ENCODE measurements at regions not wholly inside any gene's neighbourhood (a gene's known extent, or its start where the extent isn't known, plus 50 kb on each side); places are given as distances from the start of the nearest gene placed in this dataset.
A peak's percentile ranks its signal among the peaks of the same experiment; 100 is the strongest.

- no peak overlapping the region for H3K4me3 ChIP-seq (ENCODE audit: extremely low read depth, insufficient read depth, low read length, poor library complexity, severe bottlenecking)
- peaks cover 27% of the 10 kb centered on the region for H3K4me1 ChIP-seq (ENCODE audit: control insufficient read depth, insufficient read depth, low read length, poor library complexity, severe bottlenecking)
- H3K27ac ChIP-seq (ENCODE audit: low read depth, low read length, severe bottlenecking), result no peak overlapping the region
- WGBS, 2 experiments (ENCODE audit: insufficient coverage in 2 of 2), result 86% methylated on average over 4 to 5 of the region's 6 CpGs
- H3K36me3 ChIP-seq (ENCODE audit: control insufficient read depth, insufficient read depth, low read length), result no peaks in the 10 kb centered on the region
- no peaks in the 10 kb centered on the region for H3K9me3 ChIP-seq (ENCODE audit: control insufficient read depth, low read length)
Observed at GRCh38 chr1:38138498-38139233, 92.1 kb upstream of the POU3F1 start.

- no CpG with 5 or more reads among the region's 3 CpGs for WGBS, 2 experiments (ENCODE audit: insufficient coverage in 2 of 2)
- no peak overlapping the region for H3K4me3 ChIP-seq (ENCODE audit: extremely low read depth, insufficient read depth, low read length, poor library complexity, severe bottlenecking)
- H3K9me3 ChIP-seq (ENCODE audit: control insufficient read depth, low read length), result no peaks in the 10 kb centered on the region
- H3K27ac ChIP-seq (ENCODE audit: low read depth, low read length, severe bottlenecking), result no peak overlapping the region
- no peaks in the 10 kb centered on the region for H3K36me3 ChIP-seq (ENCODE audit: control insufficient read depth, insufficient read depth, low read length)
- H3K4me1 ChIP-seq (ENCODE audit: control insufficient read depth, insufficient read depth, low read length, poor library complexity, severe bottlenecking), result peaks cover 29% of the 10 kb centered on the region
Observed at GRCh38 chr1:38137164-38137563, 90.6 kb upstream of the POU3F1 start.

GRCh38 chr1:38135625-38136414, 89.2 kb upstream of the POU3F1 start:
- H3K36me3 ChIP-seq (ENCODE audit: control insufficient read depth, insufficient read depth, low read length), result no peaks in the 10 kb centered on the region
- peaks cover 30% of the 10 kb centered on the region for H3K4me1 ChIP-seq (ENCODE audit: control insufficient read depth, insufficient read depth, low read length, poor library complexity, severe bottlenecking)
- WGBS, 2 experiments (ENCODE audit: insufficient coverage in 2 of 2), result 61 to 67% methylated on average over 19 to 23 of the region's 24 CpGs
- no peak overlapping the region for H3K4me3 ChIP-seq (ENCODE audit: extremely low read depth, insufficient read depth, low read length, poor library complexity, severe bottlenecking)
- no peaks in the 10 kb centered on the region for H3K9me3 ChIP-seq (ENCODE audit: control insufficient read depth, low read length)
- H3K27ac ChIP-seq (ENCODE audit: low read depth, low read length, severe bottlenecking), result no peak overlapping the region

- Histone ChIP-seq H3K27ac (ENCODE audit: low read depth, low read length, severe bottlenecking) (no peak overlapping the region), H3K36me3 (ENCODE audit: control insufficient read depth, insufficient read depth, low read length) (no peaks in the 10 kb centered on the region), H3K4me3 (ENCODE audit: extremely low read depth, insufficient read depth, low read length, poor library complexity, severe bottlenecking) (no peak overlapping the region), H3K4me1 (ENCODE audit: control insufficient read depth, insufficient read depth, low read length, poor library complexity, severe bottlenecking) (peaks cover 27% of the 10 kb centered on the region), H3K9me3 (ENCODE audit: control insufficient read depth, low read length) (no peaks in the 10 kb centered on the region)
- 90 to 96% methylated on average over 21 to 22 of the region's 22 CpGs for WGBS, 2 experiments (ENCODE audit: insufficient coverage in 2 of 2)
Observed at GRCh38 chr1:38134294-38134755, 87.7 kb upstream of the POU3F1 start.

- H3K27ac ChIP-seq (ENCODE audit: low read depth, low read length, severe bottlenecking), result no peak overlapping the region
- 91 to 92% methylated on average over 13 to 16 of the region's 27 CpGs for WGBS, 2 experiments (ENCODE audit: insufficient coverage in 2 of 2)
- no peaks in the 10 kb centered on the region for H3K9me3 ChIP-seq (ENCODE audit: control insufficient read depth, low read length)
- H3K4me1 ChIP-seq (ENCODE audit: control insufficient read depth, insufficient read depth, low read length, poor library complexity, severe bottlenecking), result peaks cover 22% of the 10 kb centered on the region
- no peaks in the 10 kb centered on the region for H3K36me3 ChIP-seq (ENCODE audit: control insufficient read depth, insufficient read depth, low read length)
- no peak overlapping the region for H3K4me3 ChIP-seq (ENCODE audit: extremely low read depth, insufficient read depth, low read length, poor library complexity, severe bottlenecking)
Observed at GRCh38 chr1:38133756-38134155, 87.2 kb upstream of the POU3F1 start.

GRCh38 chr1:38133304-38133703, 86.7 kb upstream of the POU3F1 start:
- Histone ChIP-seq H3K36me3 (ENCODE audit: control insufficient read depth, insufficient read depth, low read length) (no peaks in the 10 kb centered on the region), H3K9me3 (ENCODE audit: control insufficient read depth, low read length) (no peaks in the 10 kb centered on the region), H3K27ac (ENCODE audit: low read depth, low read length, severe bottlenecking) (no peak overlapping the region), H3K4me1 (ENCODE audit: control insufficient read depth, insufficient read depth, low read length, poor library complexity, severe bottlenecking) (peaks cover 20% of the 10 kb centered on the region), H3K4me3 (ENCODE audit: extremely low read depth, insufficient read depth, low read length, poor library complexity, severe bottlenecking) (no peak overlapping the region)
- WGBS, 2 experiments (ENCODE audit: insufficient coverage in 2 of 2), result 79 to 80% methylated on average over 3 to 4 of the region's 7 CpGs

- Histone ChIP-seq H3K36me3 (ENCODE audit: control insufficient read depth, insufficient read depth, low read length) (no peaks in the 10 kb centered on the region), H3K4me3 (ENCODE audit: extremely low read depth, insufficient read depth, low read length, poor library complexity, severe bottlenecking) (no peak overlapping the region), H3K4me1 (ENCODE audit: control insufficient read depth, insufficient read depth, low read length, poor library complexity, severe bottlenecking) (peaks cover 21% of the 10 kb centered on the region), H3K27ac (ENCODE audit: low read depth, low read length, severe bottlenecking) (no peak overlapping the region), H3K9me3 (ENCODE audit: control insufficient read depth, low read length) (no peaks in the 10 kb centered on the region)
- WGBS, 2 experiments (ENCODE audit: insufficient coverage in 2 of 2), result 87 to 97% methylated on average over 6 of the region's 6 CpGs
Observed at GRCh38 chr1:38132681-38133080, 86.1 kb upstream of the POU3F1 start.

GRCh38 chr1:38131024-38131585, 84.5 kb upstream of the POU3F1 start:
- Histone ChIP-seq H3K27ac (ENCODE audit: low read depth, low read length, severe bottlenecking) (no peak overlapping the region), H3K4me3 (ENCODE audit: extremely low read depth, insufficient read depth, low read length, poor library complexity, severe bottlenecking) (no peak overlapping the region), H3K36me3 (ENCODE audit: control insufficient read depth, insufficient read depth, low read length) (no peaks in the 10 kb centered on the region), H3K4me1 (ENCODE audit: control insufficient read depth, insufficient read depth, low read length, poor library complexity, severe bottlenecking) (peaks cover 27% of the 10 kb centered on the region), H3K9me3 (ENCODE audit: control insufficient read depth, low read length) (no peaks in the 10 kb centered on the region)
- WGBS, 2 experiments (ENCODE audit: insufficient coverage in 2 of 2), result 90 to 100% methylated on average over 4 to 5 of the region's 6 CpGs

- peak overlapping the region; percentile 0 for H3K27ac ChIP-seq (ENCODE audit: low read depth, low read length, severe bottlenecking)
- 63 to 83% methylated on average over 1 to 2 of the region's 2 CpGs for WGBS, 2 experiments (ENCODE audit: insufficient coverage in 2 of 2)
- peaks cover 27% of the 10 kb centered on the region for H3K4me1 ChIP-seq (ENCODE audit: control insufficient read depth, insufficient read depth, low read length, poor library complexity, severe bottlenecking)
- H3K4me3 ChIP-seq (ENCODE audit: extremely low read depth, insufficient read depth, low read length, poor library complexity, severe bottlenecking), result no peak overlapping the region
- H3K36me3 ChIP-seq (ENCODE audit: control insufficient read depth, insufficient read depth, low read length), result no peaks in the 10 kb centered on the region
- H3K9me3 ChIP-seq (ENCODE audit: control insufficient read depth, low read length), result no peaks in the 10 kb centered on the region
Observed at GRCh38 chr1:38129971-38130370, 83.4 kb upstream of the POU3F1 start.

- H3K9me3 ChIP-seq (ENCODE audit: control insufficient read depth, low read length), result no peaks in the 10 kb centered on the region
Observed at GRCh38 chr1:38129473-38129872, 82.9 kb upstream of the POU3F1 start.

More at GRCh38 chr1:38129473-38129872, 82.9 kb upstream of the POU3F1 start:
- 67 to 87% methylated on average over 3 to 4 of the region's 5 CpGs for WGBS, 2 experiments (ENCODE audit: insufficient coverage in 2 of 2)
- no peaks in the 10 kb centered on the region for H3K36me3 ChIP-seq (ENCODE audit: control insufficient read depth, insufficient read depth, low read length)
- H3K4me3 ChIP-seq (ENCODE audit: extremely low read depth, insufficient read depth, low read length, poor library complexity, severe bottlenecking), result no peak overlapping the region
- H3K27ac ChIP-seq (ENCODE audit: low read depth, low read length, severe bottlenecking), result no peak overlapping the region
- peaks cover 27% of the 10 kb centered on the region for H3K4me1 ChIP-seq (ENCODE audit: control insufficient read depth, insufficient read depth, low read length, poor library complexity, severe bottlenecking)
